ENCODE measurements at regions not wholly inside any gene's neighbourhood (a gene's known extent, or its start where the extent isn't known, plus 50 kb on each side); places are given as distances from the start of the nearest gene placed in this dataset.

DNA sequence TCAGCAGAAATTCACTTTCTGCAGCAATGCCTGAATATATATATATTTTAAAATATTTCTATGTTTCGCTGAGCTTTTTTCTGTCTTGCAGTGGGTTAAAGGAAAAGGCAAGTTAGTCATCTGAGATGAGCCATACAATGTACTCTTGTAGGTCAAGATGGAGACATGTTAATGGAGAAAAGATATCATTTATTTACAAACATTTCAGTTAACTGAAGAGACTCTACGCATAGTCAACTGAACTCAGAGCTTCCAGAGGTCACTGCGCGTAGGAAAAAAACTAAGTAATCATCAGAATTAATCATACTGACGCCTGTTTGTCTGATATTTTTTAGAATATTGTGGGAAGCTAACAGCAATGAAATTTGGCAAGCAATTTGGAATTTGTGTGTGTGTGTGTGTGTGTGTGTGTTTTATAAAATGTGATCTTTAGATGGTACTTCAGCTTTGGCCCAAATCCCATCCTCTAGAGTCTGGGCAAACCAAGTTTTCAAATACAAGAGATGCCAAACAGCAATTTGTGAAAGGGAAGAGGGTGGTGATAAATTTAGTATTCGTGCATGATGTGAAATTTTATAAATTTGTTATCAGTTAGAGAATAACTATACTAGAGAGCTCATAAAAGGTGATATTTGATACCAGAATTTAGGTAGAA lies 193.9 kb upstream of the AGR3 start:
- Histone ChIP-seq H3K4me1 (ENCODE audit: insufficient read depth, low read length) (no peaks in the 10 kb centered on the region), H3K36me3 (ENCODE audit: insufficient read depth, low read length) (no peaks in the 10 kb centered on the region), H3K9me3 (ENCODE audit: low read length) (no peaks in the 10 kb centered on the region), H3K4me3 (ENCODE audit: low read depth in 1 of 2, low read length in 2 of 2) (no peak overlapping the region), H3K9ac (ENCODE audit: low read length) (no peak overlapping the region), H3K27ac (ENCODE audit: low read depth, low read length) (no peak overlapping the region), H3K27me3 (ENCODE audit: control insufficient read depth in 1 of 2, insufficient read depth in 2 of 2, low read length in 2 of 2) (no peaks in the 10 kb centered on the region)

DNA sequence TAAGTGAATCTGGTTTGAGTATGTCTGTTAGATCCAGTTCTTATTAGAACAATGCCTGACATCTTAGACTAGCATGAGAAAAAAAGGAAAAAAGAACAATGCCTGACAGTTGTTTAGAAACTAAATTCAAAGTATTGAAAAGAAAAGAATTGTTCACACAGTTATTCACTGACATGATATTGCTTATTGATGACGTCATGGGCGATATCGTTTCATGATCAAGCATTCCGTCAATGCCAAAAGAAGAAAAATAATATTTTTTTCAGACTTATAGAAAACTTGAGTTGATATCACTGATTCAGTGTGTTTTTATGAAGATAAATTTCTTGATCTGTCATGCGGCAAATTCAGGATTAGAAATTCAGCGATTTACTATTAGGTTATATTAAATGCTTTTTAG lies 196.5 kb upstream of the AGR3 start:
- H3K36me3 ChIP-seq (ENCODE audit: insufficient read depth, low read length) = no peaks in the 10 kb centered on the region
- no peak overlapping the region for H3K9ac ChIP-seq (ENCODE audit: low read length)
- H3K4me3 ChIP-seq (ENCODE audit: low read depth in 1 of 2, low read length in 2 of 2) = no peak overlapping the region
- no peak overlapping the region for H3K27ac ChIP-seq (ENCODE audit: low read depth, low read length)
- no peaks in the 10 kb centered on the region for H3K9me3 ChIP-seq (ENCODE audit: low read length)
- H3K4me1 ChIP-seq (ENCODE audit: insufficient read depth, low read length) = no peaks in the 10 kb centered on the region
- H3K27me3 ChIP-seq (ENCODE audit: control insufficient read depth in 1 of 2, insufficient read depth in 2 of 2, low read length in 2 of 2) = no peaks in the 10 kb centered on the region

DNA sequence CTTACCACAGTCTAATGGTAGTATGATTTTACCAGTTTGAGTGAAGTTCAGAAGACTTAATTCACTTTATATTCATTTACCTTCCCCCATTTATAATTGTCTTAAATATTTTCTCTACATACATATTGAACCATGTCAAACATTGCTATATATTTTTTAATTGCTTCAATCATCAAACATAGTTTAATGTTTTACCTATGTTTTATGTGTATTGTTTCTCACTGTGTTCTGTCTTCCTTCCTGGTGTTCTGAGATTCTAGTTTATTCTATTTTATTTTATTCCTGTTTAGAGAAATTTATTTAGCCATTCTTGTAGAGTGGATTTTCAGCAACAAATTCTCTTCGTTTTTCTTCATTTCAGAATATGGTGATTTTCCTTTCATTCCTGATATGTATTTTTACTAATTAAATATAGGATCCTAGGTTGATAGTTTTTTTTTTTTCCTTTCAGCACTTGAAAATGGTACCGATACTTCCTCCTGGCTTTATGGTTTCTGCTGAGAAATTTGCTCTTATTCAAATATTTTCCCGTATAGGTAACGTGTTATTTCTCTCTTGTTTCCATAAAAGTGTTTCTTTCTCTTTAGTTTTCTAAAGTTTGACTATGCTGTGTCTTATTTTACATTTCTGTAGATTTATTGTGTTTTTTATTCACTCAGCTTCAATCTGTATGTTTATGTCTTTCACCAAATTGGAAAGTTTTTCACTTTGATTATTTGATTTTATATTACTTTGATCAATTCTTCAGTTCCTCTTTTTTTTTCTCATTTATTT lies 201.8 kb upstream of the AGR3 start:
- Histone ChIP-seq H3K27ac (ENCODE audit: low read depth, low read length) (no peak overlapping the region), H3K4me3 (ENCODE audit: low read depth in 1 of 2, low read length in 2 of 2) (no peak overlapping the region), H3K27me3 (ENCODE audit: control insufficient read depth in 1 of 2, insufficient read depth in 2 of 2, low read length in 2 of 2) (no peaks in the 10 kb centered on the region), H3K4me1 (ENCODE audit: insufficient read depth, low read length) (no peaks in the 10 kb centered on the region), H3K9ac (ENCODE audit: low read length) (no peak overlapping the region), H3K9me3 (ENCODE audit: low read length) (no peaks in the 10 kb centered on the region), H3K36me3 (ENCODE audit: insufficient read depth, low read length) (no peaks in the 10 kb centered on the region)

DNA sequence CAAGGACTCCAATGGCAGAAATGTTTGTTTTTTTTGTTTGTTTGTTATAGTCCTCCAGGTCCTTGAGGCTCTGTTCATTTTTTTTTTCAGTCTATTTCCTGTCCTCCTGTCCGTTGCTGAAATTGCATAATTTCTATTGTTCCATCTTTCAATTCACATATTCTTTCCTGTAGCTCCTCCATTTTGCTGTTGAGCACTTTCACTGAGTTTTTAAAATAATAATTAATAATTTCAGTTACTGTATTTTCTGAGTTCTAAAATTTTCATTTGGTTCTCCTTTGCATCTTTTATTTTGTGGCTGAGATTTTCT lies 202.3 kb upstream of the AGR3 start:
- no peaks in the 10 kb centered on the region for H3K4me1 ChIP-seq (ENCODE audit: insufficient read depth, low read length)

DNA sequence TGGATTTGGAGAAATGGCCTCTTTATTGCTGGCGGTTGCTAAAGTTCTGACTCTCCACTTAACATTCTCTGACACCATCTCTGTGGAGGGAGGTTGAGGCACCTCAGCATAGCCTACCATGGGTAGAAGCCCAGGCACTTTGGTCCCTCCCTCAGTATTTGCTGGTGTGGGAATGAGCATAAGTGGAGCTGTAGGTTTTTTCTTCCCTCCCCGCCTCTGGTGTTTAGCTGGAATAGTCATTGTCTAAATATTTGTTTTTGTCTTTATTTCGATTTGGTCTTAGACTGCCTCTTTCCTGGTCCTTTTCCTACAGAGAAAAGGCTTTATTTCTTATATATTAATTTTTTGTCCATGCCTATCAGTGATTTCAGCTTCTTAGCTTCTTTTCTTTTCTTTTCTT lies 203.4 kb upstream of the AGR3 start:
- no peaks in the 10 kb centered on the region for H3K9me3 ChIP-seq (ENCODE audit: low read length)
- H3K27ac ChIP-seq (ENCODE audit: low read depth, low read length) = no peak overlapping the region
- no peaks in the 10 kb centered on the region for H3K36me3 ChIP-seq (ENCODE audit: insufficient read depth, low read length)
- H3K4me3 ChIP-seq (ENCODE audit: low read depth in 1 of 2, low read length in 2 of 2) = no peak overlapping the region
- H3K27me3 ChIP-seq (ENCODE audit: control insufficient read depth in 1 of 2, insufficient read depth in 2 of 2, low read length in 2 of 2) = no peaks in the 10 kb centered on the region
- H3K4me1 ChIP-seq (ENCODE audit: insufficient read depth, low read length) = no peaks in the 10 kb centered on the region
- H3K9ac ChIP-seq (ENCODE audit: low read length) = no peak overlapping the region

More for the DNA sequence above, 202.3 kb upstream of the AGR3 start:
- no peak overlapping the region for H3K4me3 ChIP-seq (ENCODE audit: low read depth in 1 of 2, low read length in 2 of 2)
- no peaks in the 10 kb centered on the region for H3K36me3 ChIP-seq (ENCODE audit: insufficient read depth, low read length)
- H3K9me3 ChIP-seq (ENCODE audit: low read length) = no peaks in the 10 kb centered on the region
- H3K9ac ChIP-seq (ENCODE audit: low read length) = no peak overlapping the region
- no peak overlapping the region for H3K27ac ChIP-seq (ENCODE audit: low read depth, low read length)
- H3K27me3 ChIP-seq (ENCODE audit: control insufficient read depth in 1 of 2, insufficient read depth in 2 of 2, low read length in 2 of 2) = no peaks in the 10 kb centered on the region

DNA sequence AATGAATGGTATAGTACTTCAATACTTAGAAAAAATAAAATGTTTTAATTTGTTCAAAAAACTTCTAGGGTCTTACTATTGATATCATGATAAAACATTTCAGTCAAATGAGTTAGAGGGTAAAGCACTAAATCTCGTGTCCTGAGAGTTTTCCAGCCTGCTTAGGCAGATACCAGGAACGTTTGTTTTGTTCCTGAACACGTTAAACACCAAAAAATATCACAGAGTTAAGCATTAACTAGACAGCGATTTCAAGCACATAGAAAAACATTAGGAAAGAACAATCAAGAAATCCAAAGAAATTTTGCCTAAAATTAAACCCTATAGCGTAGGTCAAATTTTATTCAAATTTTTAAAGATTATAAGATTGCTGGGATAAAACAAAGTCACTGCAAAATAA lies 204.6 kb upstream of the AGR3 start:
- Histone ChIP-seq H3K4me3 (ENCODE audit: low read depth in 1 of 2, low read length in 2 of 2) (no peak overlapping the region), H3K36me3 (ENCODE audit: insufficient read depth, low read length) (no peaks in the 10 kb centered on the region), H3K27ac (ENCODE audit: low read depth, low read length) (no peak overlapping the region), H3K27me3 (ENCODE audit: control insufficient read depth in 1 of 2, insufficient read depth in 2 of 2, low read length in 2 of 2) (no peaks in the 10 kb centered on the region), H3K9ac (ENCODE audit: low read length) (no peak overlapping the region), H3K4me1 (ENCODE audit: insufficient read depth, low read length) (no peaks in the 10 kb centered on the region), H3K9me3 (ENCODE audit: low read length) (no peaks in the 10 kb centered on the region)

DNA sequence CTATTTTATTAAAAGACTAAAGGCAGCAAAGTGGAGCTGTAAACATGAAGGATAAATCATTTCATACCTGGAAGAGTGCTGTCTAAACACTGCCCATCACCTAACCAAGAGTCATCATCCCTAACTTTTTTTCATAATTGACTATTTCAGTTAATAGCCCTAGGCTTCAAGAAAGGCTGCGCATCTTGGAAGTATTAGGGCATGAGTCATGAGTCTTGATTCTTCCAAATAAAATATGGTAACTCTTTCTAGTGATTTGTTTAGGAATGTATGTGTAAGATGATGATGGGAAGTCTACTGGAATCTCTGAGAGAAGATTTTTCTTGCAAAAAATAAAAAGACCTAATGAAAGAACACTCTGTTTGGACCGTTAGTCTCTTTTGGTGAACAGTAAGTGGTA lies 207.7 kb upstream of the AHR start:
- H3K9me3 ChIP-seq (ENCODE audit: low read length) = no peaks in the 10 kb centered on the region
- H3K27ac ChIP-seq (ENCODE audit: low read depth, low read length) = no peak overlapping the region

DNA sequence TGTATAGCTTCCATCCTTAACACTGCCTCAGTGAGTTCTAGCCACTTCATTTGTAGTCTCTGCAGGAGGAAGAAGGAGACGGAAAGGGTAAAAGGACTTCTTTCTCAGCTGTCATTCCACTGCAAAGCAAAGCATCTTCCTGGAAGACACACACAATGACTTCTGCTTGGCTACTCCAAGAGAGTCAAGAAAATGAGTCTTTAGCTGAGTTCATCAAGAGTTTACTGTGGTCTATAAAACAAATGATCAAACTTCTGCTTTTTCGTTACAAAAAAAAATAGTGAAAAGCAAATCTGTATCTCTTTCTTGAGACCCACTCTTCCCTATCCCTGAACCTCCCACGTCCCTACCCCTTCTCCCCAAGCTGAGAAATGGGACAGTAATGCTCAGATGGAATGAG lies 205.0 kb upstream of the AHR start:
- Histone ChIP-seq H3K9ac (ENCODE audit: low read length) (no peak overlapping the region), H3K4me1 (ENCODE audit: insufficient read depth, low read length) (no peaks in the 10 kb centered on the region), H3K27me3 (ENCODE audit: control insufficient read depth in 1 of 2, insufficient read depth in 2 of 2, low read length in 2 of 2) (no peaks in the 10 kb centered on the region), H3K27ac (ENCODE audit: low read depth, low read length) (no peak overlapping the region), H3K9me3 (ENCODE audit: low read length) (no peaks in the 10 kb centered on the region), H3K4me3 (ENCODE audit: low read depth in 1 of 2, low read length in 2 of 2) (no peak overlapping the region), H3K36me3 (ENCODE audit: insufficient read depth, low read length) (no peaks in the 10 kb centered on the region)

More for the DNA sequence above, 207.7 kb upstream of the AHR start:
- Histone ChIP-seq H3K27me3 (ENCODE audit: control insufficient read depth in 1 of 2, insufficient read depth in 2 of 2, low read length in 2 of 2) (no peaks in the 10 kb centered on the region), H3K4me1 (ENCODE audit: insufficient read depth, low read length) (no peaks in the 10 kb centered on the region), H3K36me3 (ENCODE audit: insufficient read depth, low read length) (no peaks in the 10 kb centered on the region), H3K9ac (ENCODE audit: low read length) (no peak overlapping the region), H3K4me3 (ENCODE audit: low read depth in 1 of 2, low read length in 2 of 2) (no peak overlapping the region)

DNA sequence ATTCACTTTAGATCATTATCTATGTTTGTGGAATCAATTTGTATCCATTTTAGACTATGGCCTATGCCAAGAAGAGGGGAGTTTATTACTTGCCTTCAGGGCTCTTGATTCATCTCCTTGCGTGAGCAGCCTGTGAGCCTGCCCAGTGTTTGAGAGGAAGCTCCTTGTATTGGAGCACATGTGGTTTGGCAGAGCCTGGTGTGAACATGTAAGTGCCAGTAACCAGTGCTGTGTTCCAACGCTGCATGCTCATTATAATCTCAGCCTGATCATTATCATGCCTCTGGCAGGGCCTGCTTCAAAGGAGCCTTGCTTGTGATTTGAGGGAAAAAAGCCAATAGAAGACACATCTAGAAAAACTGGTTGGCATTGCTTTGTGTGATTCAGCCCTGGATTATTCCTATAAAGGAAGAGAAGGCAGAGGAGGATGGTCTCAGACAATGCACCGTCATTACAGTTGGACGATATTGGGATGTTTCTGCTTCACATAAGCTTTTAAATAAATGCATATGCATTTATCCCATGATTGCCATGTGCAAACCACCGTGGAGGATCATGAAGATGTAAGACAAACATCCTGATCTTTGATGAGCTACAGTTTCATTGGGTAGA lies 203.4 kb upstream of the AHR start:
- no peak overlapping the region for H3K4me3 ChIP-seq (ENCODE audit: low read depth in 1 of 2, low read length in 2 of 2)
- H3K27me3 ChIP-seq (ENCODE audit: control insufficient read depth in 1 of 2, insufficient read depth in 2 of 2, low read length in 2 of 2) = no peaks in the 10 kb centered on the region
- no peak overlapping the region for H3K27ac ChIP-seq (ENCODE audit: low read depth, low read length)
- no peaks in the 10 kb centered on the region for H3K36me3 ChIP-seq (ENCODE audit: insufficient read depth, low read length)
- no peak overlapping the region for H3K9ac ChIP-seq (ENCODE audit: low read length)
- no peaks in the 10 kb centered on the region for H3K9me3 ChIP-seq (ENCODE audit: low read length)
- H3K4me1 ChIP-seq (ENCODE audit: insufficient read depth, low read length) = no peaks in the 10 kb centered on the region

DNA sequence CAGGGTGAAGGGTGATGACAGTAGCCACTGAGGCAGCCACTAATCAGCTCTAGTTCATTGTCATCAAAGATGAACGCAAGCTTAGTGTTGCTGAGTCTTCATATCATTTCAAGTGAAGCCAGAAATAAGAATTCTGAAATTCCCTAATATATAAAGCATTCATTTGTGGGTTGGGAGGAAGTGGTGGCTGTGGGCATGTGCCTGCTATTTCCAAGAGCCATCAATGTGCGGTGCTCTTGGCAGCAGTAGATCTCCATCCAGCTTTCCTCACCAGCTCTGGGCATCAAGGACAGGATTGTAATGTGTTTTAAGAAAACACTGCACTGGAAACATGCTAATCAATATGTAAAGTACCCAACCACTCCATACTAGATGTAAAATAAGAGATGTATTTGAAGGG lies 202.5 kb upstream of the AHR start:
- H3K4me3 ChIP-seq (ENCODE audit: low read depth in 1 of 2, low read length in 2 of 2) = no peak overlapping the region
- no peaks in the 10 kb centered on the region for H3K36me3 ChIP-seq (ENCODE audit: insufficient read depth, low read length)
- H3K27me3 ChIP-seq (ENCODE audit: control insufficient read depth in 1 of 2, insufficient read depth in 2 of 2, low read length in 2 of 2) = no peaks in the 10 kb centered on the region
- H3K9me3 ChIP-seq (ENCODE audit: low read length) = no peaks in the 10 kb centered on the region
- H3K9ac ChIP-seq (ENCODE audit: low read length) = no peak overlapping the region
- no peak overlapping the region for H3K27ac ChIP-seq (ENCODE audit: low read depth, low read length)
- H3K4me1 ChIP-seq (ENCODE audit: insufficient read depth, low read length) = no peaks in the 10 kb centered on the region

DNA sequence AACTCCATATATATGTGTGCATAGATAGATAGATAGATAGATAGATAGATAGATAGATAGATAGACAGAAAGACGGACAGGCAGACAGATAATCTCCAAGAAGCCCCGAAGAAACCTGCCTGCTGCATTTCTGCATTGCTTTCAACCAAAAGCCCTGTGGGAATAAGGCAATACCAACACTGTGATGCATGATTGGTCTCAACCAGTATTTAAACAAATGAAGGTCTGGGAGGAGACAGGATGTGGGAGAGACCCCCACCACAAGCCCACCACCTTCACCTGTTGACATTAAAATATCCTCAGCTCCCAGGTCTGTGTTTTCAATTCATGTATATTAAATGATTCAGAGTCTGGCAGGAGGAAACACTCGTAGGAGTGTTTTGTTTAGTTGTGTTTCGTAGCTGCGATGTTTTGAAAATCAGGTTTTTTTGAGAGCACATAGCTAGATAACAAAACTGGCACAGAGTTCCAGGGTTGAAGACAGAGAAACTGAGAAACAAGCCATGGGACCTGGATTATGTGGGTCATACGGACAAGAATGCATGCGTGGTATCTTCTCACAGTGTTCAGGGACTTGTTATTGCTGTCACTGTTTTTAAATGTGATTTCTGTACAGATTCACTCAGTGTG lies 200.7 kb upstream of the AHR start:
- Histone ChIP-seq H3K36me3 (ENCODE audit: insufficient read depth, low read length) (no peaks in the 10 kb centered on the region), H3K4me3 (ENCODE audit: low read depth in 1 of 2, low read length in 2 of 2) (no peak overlapping the region), H3K9me3 (ENCODE audit: low read length) (no peaks in the 10 kb centered on the region), H3K27me3 (ENCODE audit: control insufficient read depth in 1 of 2, insufficient read depth in 2 of 2, low read length in 2 of 2) (no peaks in the 10 kb centered on the region), H3K27ac (ENCODE audit: low read depth, low read length) (no peak overlapping the region), H3K4me1 (ENCODE audit: insufficient read depth, low read length) (no peaks in the 10 kb centered on the region), H3K9ac (ENCODE audit: low read length) (no peak overlapping the region)
